Bronchial epithelial cell (primary cell): ENCODE measurements at regions not wholly inside any gene's neighbourhood (a gene's known extent, or its start where the extent isn't known, plus 50 kb on each side); places are given as distances from the start of the nearest gene placed in this dataset.
A peak's percentile ranks its signal among the peaks of the same experiment; 100 is the strongest.

Experiments
- DNase-seq: peaks from one replicate; pipeline ENCODE4 v3.0.0-alpha.2; 2010; ENCODE audit warnings: low read depth
- FAIRE-seq: peaks from 2 replicates; lab custom pipeline; 2011; peaks lifted over from hg19 to GRCh38; lab: Jason Lieb, UNC
- H3K27me3 ChIP-seq: 2 replicates; pipeline ENCODE4 v1.5.1; 2011; ENCODE audit warnings: low read length; ENCODE audit not compliant: control insufficient read depth, insufficient read depth
- H3K36me3 ChIP-seq: 2 replicates; pipeline ENCODE4 v1.5.1; 2011; ENCODE audit warnings: low read length; ENCODE audit not compliant: control insufficient read depth, insufficient read depth
- H3K4me3 ChIP-seq: 2 replicates; pipeline ENCODE4 v1.5.1; 2011; ENCODE audit warnings: mild to moderate bottlenecking, low read depth, low read length, control low read depth
- CTCF ChIP-seq: IDR thresholded peaks from 2 replicates; pipeline ENCODE4 v1.5.1; 2011; ENCODE audit warnings: mild to moderate bottlenecking, moderate library complexity, low read length, control low read depth, inconsistent platforms; ENCODE audit not compliant: insufficient read depth, severe bottlenecking

DNA sequence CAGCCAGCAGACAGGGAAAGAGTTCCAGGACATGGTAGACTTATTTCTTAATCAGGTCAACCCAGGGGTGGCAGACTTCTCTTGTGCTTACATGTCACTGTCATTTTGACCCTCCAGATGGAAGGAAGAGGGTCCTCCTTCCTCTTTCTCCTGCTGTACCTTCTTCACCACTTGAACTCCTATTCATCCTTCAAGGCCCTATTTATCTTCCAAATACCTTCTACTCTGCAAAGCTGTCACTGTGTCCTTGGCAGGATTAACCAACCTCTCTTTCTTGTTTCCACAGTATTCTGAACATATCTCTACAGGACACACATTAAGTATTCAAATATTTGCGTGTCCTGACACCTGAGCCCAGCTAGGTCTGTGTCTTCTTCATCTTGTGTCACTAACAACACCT lies 163.1 kb downstream of the DICER1 start:
- DNase-seq, result no peak
- Histone ChIP-seq H3K4me3 (no peak overlapping the region), H3K27me3 (no peaks in the 10 kb centered on the region), H3K36me3 (no peaks in the 10 kb centered on the region)
- no peak for FAIRE-seq
- TF ChIP-seq CTCF, result no peak

DNA sequence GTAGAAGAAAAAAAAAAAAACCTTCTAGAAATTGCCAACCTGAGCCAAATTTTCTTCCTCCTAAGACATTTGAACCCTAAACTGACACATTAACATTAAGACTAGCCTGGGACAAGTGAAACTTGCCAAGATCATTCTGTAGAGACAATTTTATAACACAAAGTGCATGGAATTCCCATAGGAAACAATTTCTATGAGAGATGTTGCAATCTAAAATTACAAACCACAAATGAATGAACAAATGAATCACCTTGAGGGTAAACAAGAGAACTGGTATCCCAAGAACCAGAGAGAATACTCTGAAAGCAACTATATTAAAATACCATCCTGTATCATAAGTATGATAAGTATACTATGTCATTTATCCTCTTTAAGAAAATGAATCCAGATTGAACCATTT lies 165.3 kb downstream of the DICER1 start:
- H3K36me3 ChIP-seq, result no peaks in the 10 kb centered on the region
- DNase-seq, result peak; percentile 81

GRCh38 chr14:94989946-94990345 lies 167.4 kb downstream of the DICER1 start:
- FAIRE-seq, result no peak
- TF ChIP-seq CTCF, result no peak

More for the DNA sequence above, 165.3 kb downstream of the DICER1 start:
- Histone ChIP-seq H3K4me3 (no peak overlapping the region), H3K27me3 (no peaks in the 10 kb centered on the region)
- FAIRE-seq, result no peak
- no peak for TF ChIP-seq CTCF

DNA sequence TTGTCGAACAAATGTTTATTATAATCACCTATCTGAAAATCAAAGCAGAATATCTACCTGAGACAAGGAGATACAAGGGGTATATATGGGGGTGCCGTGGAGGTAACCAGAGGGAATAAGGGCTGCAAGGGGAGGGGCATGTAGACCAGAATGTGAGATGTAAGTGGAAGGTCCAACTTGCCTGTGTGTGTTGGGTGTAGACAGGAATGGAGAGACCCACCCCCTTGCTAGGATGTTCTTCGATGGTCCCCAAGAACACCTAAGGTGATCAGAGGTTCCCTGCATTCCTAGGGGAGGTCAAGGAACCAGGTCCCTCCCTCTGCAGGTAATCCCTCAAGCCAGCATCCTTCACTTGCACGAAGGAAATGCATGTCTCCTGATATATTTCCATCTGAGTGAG lies 167.9 kb downstream of the DICER1 start:
- TF ChIP-seq CTCF, result no peak
- FAIRE-seq, result no peak
- no peak overlapping the region for H3K4me3 ChIP-seq

More at GRCh38 chr14:94989946-94990345, 167.4 kb downstream of the DICER1 start:
- Histone ChIP-seq H3K27me3 (no peaks in the 10 kb centered on the region), H3K4me3 (no peak overlapping the region), H3K36me3 (no peaks in the 10 kb centered on the region)
- peak; percentile 8 for DNase-seq

DNA sequence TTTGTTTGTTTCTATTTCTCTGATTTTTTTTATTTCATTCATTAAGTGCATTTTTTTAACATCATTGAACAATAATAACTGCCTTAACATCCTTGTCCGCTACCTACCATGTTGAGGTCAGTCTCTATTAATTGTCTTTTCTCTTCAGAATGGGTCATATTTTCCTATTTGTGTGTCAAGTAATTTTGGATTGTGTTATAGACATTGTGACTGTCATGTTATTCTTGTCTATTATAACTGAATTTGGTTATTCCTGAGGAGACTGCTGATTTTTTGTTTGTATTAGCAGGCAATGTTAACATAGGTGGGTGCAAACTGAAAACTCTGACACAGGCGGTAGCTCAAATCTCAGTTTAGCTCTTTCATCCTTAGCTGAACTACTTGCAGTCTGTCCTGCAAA lies 169.9 kb downstream of the DICER1 start:
- H3K27me3 ChIP-seq, result no peaks in the 10 kb centered on the region
- TF ChIP-seq CTCF, result no peak
- H3K36me3 ChIP-seq, result no peaks in the 10 kb centered on the region
- DNase-seq (no peak), FAIRE-seq (no peak)
- no peak overlapping the region for H3K4me3 ChIP-seq

More for the DNA sequence above, 167.9 kb downstream of the DICER1 start:
- H3K27me3 ChIP-seq, result no peaks in the 10 kb centered on the region
- no peak for DNase-seq
- H3K36me3 ChIP-seq, result no peaks in the 10 kb centered on the region

- no peak for TF ChIP-seq CTCF
- Histone ChIP-seq H3K4me3 (no peak overlapping the region), H3K27me3 (no peaks in the 10 kb centered on the region), H3K36me3 (no peaks in the 10 kb centered on the region)
- DNase-seq (no peak), FAIRE-seq (no peak)
Measured at GRCh38 chr14:94979891-94980290, 177.4 kb downstream of the DICER1 start.
